NB4 (cell line): ENCODE measurements at regions not wholly inside any gene's neighbourhood (a gene's known extent, or its start where the extent isn't known, plus 50 kb on each side); places are given as distances from the start of the nearest gene placed in this dataset.

Experiments used
- DNase-seq: peaks from one replicate; pipeline ENCODE4 v3.0.0; 2010; ENCODE audit warnings: low read depth
- H3K4me3 ChIP-seq: one replicate; pipeline ENCODE4 v1.5.1; 2011; ENCODE audit warnings: mild to moderate bottlenecking, low read depth, low read length, moderate library complexity
- CTCF ChIP-seq: IDR thresholded peaks from one replicate; pipeline ENCODE4 v1.5.1; 2012; ENCODE audit warnings: low read depth, low read length
- MAX ChIP-seq: IDR thresholded peaks from 2 replicates; pipeline ENCODE4 v1.6.1; 2011; ENCODE audit warnings: low read depth, low read length
- MYC ChIP-seq: IDR thresholded peaks from 2 replicates; pipeline ENCODE4 v1.6.1; 2011; ENCODE audit warnings: low read depth, low read length
- POLR2A ChIP-seq: IDR thresholded peaks from 2 replicates; pipeline ENCODE4 v1.6.1; 2011; ENCODE audit warnings: mild to moderate bottlenecking; ENCODE audit not compliant: insufficient read length; ENCODE audit errors: extremely low read depth

GRCh38 chr14:58777541-58777979 is 139.8 kb downstream of the DACT1 start:
- DNase-seq = no peak
- no peak overlapping the region for H3K4me3 ChIP-seq
- TF ChIP-seq POLR2A (no peak), CTCF (no peak), MYC (no peak), MAX (no peak)

GRCh38 chr14:58778202-58778601 is 140.4 kb downstream of the DACT1 start:
- no peak for TF ChIP-seq MAX
- TF ChIP-seq CTCF = no peak
- no peak for TF ChIP-seq POLR2A
- no peak for TF ChIP-seq MYC
- H3K4me3 ChIP-seq = no peak overlapping the region
- DNase-seq = no peak

GRCh38 chr14:58779376-58779775 is 141.6 kb downstream of the DACT1 start:
- no peak overlapping the region for H3K4me3 ChIP-seq
- TF ChIP-seq CTCF = no peak
- TF ChIP-seq MAX = no peak
- TF ChIP-seq POLR2A = no peak
- no peak for DNase-seq

GRCh38 chr14:58780185-58780584 is 142.4 kb downstream of the DACT1 start:
- no peak for DNase-seq
- no peak overlapping the region for H3K4me3 ChIP-seq
- TF ChIP-seq CTCF = no peak
- no peak for TF ChIP-seq MYC
- no peak for TF ChIP-seq POLR2A
- TF ChIP-seq MAX = no peak

- no peak for DNase-seq
- no peak overlapping the region for H3K4me3 ChIP-seq
- TF ChIP-seq POLR2A = no peak
- TF ChIP-seq MAX = no peak
- no peak for TF ChIP-seq CTCF
- no peak for TF ChIP-seq MYC
These were observed 142.8 kb downstream of the DACT1 start for GRCh38 chr14:58780605-58781004.

- TF ChIP-seq MAX (no peak), MYC (no peak), CTCF (no peak), POLR2A (no peak)
- no peak overlapping the region for H3K4me3 ChIP-seq
- DNase-seq = no peak
These were observed 144.2 kb downstream of the DACT1 start for GRCh38 chr14:58782011-58782410.
